Common myeloid progenitor, CD34-positive (primary cell): ENCODE measurements at regions not wholly inside any gene's neighbourhood (a gene's known extent, or its start where the extent isn't known, plus 50 kb on each side); places are given as distances from the start of the nearest gene placed in this dataset.

Source experiments
- CTCF ChIA-PET: fragments of 350-600 bp; sonication (Branson Sonifier 250); formaldehyde crosslinking; loops from one replicate; lab custom pipeline; 2021; ENCODE audit warnings: antibody characterized with exemption; lab: Charles Lee
- POLR2A ChIA-PET: fragments of 350-600 bp; sonication (Branson Sonifier 250); formaldehyde crosslinking; loops from one replicate; lab custom pipeline; 2021; ENCODE audit warnings: antibody characterized with exemption; lab: Charles Lee
- DNase-seq, 3 donors: peaks; one replicate each; pipeline versions ENCODE4 v3.0.0 to v3.0.0-alpha.2; 2013
- H3K27ac ChIP-seq, 2 experiments: 1 replicate in 1 of 2; 2 replicates in 1 of 2; pipeline ENCODE4 v1.7.0; 2013; ENCODE audit warnings: inconsistent platforms in 2 of 2, low read length in 2 of 2, mild to moderate bottlenecking in 2 of 2, low read depth in 1 of 2, moderate library complexity in 1 of 2; ENCODE audit not compliant: severe bottlenecking in 2 of 2, insufficient read depth in 1 of 2, poor library complexity in 1 of 2
- H3K27me3 ChIP-seq, 5 experiments: replicated peaks in 2 of 5; 1 replicate in 3 of 5; 2 replicates in 2 of 5; pipeline versions ENCODE4 v1.6.1 to v1.7.0; 2013; ENCODE audit warnings: low read length in 4 of 5, mild to moderate bottlenecking in 2 of 5, moderate library complexity in 2 of 5, inconsistent platforms in 1 of 5; ENCODE audit not compliant: insufficient read depth in 5 of 5, control insufficient read depth in 4 of 5
- H3K36me3 ChIP-seq, 4 experiments: 1 replicate in 2 of 4; 2 replicates in 2 of 4; pipeline versions ENCODE4 v1.6.1 to v1.7.0; 2013; ENCODE audit warnings: low read length in 3 of 4, control low read depth in 1 of 4, mild to moderate bottlenecking in 1 of 4; ENCODE audit not compliant: control insufficient read depth in 4 of 4, insufficient read depth in 4 of 4
- H3K4me1 ChIP-seq, 4 experiments: 1 replicate in 3 of 4; 2 replicates in 1 of 4; pipeline versions ENCODE4 v1.6.1 to v1.7.1; 2013; ENCODE audit warnings: low read length in 3 of 4, mild to moderate bottlenecking in 3 of 4, control low read depth in 1 of 4, inconsistent platforms in 1 of 4, moderate library complexity in 1 of 4; ENCODE audit not compliant: control insufficient read depth in 4 of 4, insufficient read depth in 4 of 4; ENCODE audit errors: control extremely low read depth in 1 of 4
- H3K4me3 ChIP-seq, 7 experiments: 1 replicate in 4 of 7; 2 replicates in 3 of 7; pipeline versions ENCODE4 v1.5.1 to v1.7.0; 2013; ENCODE audit warnings: mild to moderate bottlenecking in 7 of 7, low read length in 6 of 7, moderate library complexity in 6 of 7, inconsistent platforms in 2 of 7, low read depth in 2 of 7, control low read depth in 1 of 7; ENCODE audit not compliant: insufficient read depth in 4 of 7, control insufficient read depth in 1 of 7; ENCODE audit errors: extremely low read depth in 1 of 7
- H3K9me3 ChIP-seq, 5 experiments: 1 replicate in 4 of 5; 2 replicates in 1 of 5; pipeline versions ENCODE4 v1.6.1 to v1.7.1; 2013; ENCODE audit warnings: low read length in 4 of 5, mild to moderate bottlenecking in 2 of 5, inconsistent platforms in 1 of 5, low read depth in 1 of 5, moderate library complexity in 1 of 5; ENCODE audit not compliant: control insufficient read depth in 4 of 5, insufficient read depth in 2 of 5; ENCODE audit errors: control extremely low read depth in 1 of 5
- WGBS: methylation state at CpG from one replicate; pipeline ENCODE4 v1.1.5; 2013; ENCODE audit not compliant: insufficient coverage; 5-methylcytosine and 5-hydroxymethylcytosine counted together

GRCh38 chr12:90871726-90872096 lies 83.3 kb downstream of the CCER1 start:
- WGBS: no CpG with 5 or more reads among the region's 2 CpGs
- ChIA-PET POLR2A (no interaction called here), CTCF (no interaction called here)
- no peaks in the 10 kb centered on the region for H3K9me3 ChIP-seq
- H3K4me3 ChIP-seq: no peak overlapping the region
- H3K36me3 ChIP-seq: no peaks in the 10 kb centered on the region
- no peak for DNase-seq
- no peaks in the 10 kb centered on the region for H3K4me1 ChIP-seq
- no peaks in the 10 kb centered on the region for H3K27me3 ChIP-seq
- no peak overlapping the region for H3K27ac ChIP-seq

GRCh38 chr12:90870971-90871725 lies 83.8 kb downstream of the CCER1 start:
- no peaks in the 10 kb centered on the region for H3K27me3 ChIP-seq
- no peaks in the 10 kb centered on the region for H3K4me1 ChIP-seq
- H3K36me3 ChIP-seq: no peaks in the 10 kb centered on the region
- no peak overlapping the region for H3K27ac ChIP-seq
- ChIA-PET CTCF (no interaction called here), POLR2A (no interaction called here)
- no CpG with 5 or more reads among the region's 1 CpG for WGBS
- H3K4me3 ChIP-seq: no peak overlapping the region
- DNase-seq: no peak
- no peaks in the 10 kb centered on the region for H3K9me3 ChIP-seq

GRCh38 chr12:90868626-90869025 lies 86.3 kb downstream of the CCER1 start:
- WGBS: no CpG with 5 or more reads among the region's 1 CpG
- ChIA-PET CTCF (no interaction called here), POLR2A (no interaction called here)
- Histone ChIP-seq H3K4me1 (no peaks in the 10 kb centered on the region), H3K27me3 (no peaks in the 10 kb centered on the region), H3K36me3 (no peaks in the 10 kb centered on the region), H3K9me3 (peaks cover 0 to 2% (median 0%) of the 10 kb centered on the region in 5 experiments), H3K27ac (no peak overlapping the region), H3K4me3 (no peak overlapping the region)
- no peak for DNase-seq

GRCh38 chr12:90859591-90859990 lies 95.4 kb downstream of the CCER1 start:
- no peak overlapping the region for H3K4me3 ChIP-seq

GRCh38 chr12:90858252-90858651 lies 96.7 kb downstream of the CCER1 start:
- Histone ChIP-seq H3K9me3 (peaks cover 0 to 5% (median 0%) of the 10 kb centered on the region in 5 experiments), H3K27ac (no peak overlapping the region), H3K36me3 (no peaks in the 10 kb centered on the region), H3K27me3 (no peaks in the 10 kb centered on the region), H3K4me3 (no peak overlapping the region), H3K4me1 (no peaks in the 10 kb centered on the region)
- 17% methylated on average over 1 of the region's 2 CpGs for WGBS
- POLR2A ChIA-PET: interaction anchor here (0.5 kb wide), 1 partner anchor 160 kb away, joined by 3 read pairs; no protein-coding TSS in a partner anchor
- CTCF ChIA-PET: no interaction called here
- DNase-seq: no peak

More at GRCh38 chr12:90859591-90859990, 95.4 kb downstream of the CCER1 start:
- peaks cover 0 to 5% (median 0%) of the 10 kb centered on the region in 5 experiments for H3K9me3 ChIP-seq
- ChIA-PET POLR2A (no interaction called here), CTCF (no interaction called here)
- no peaks in the 10 kb centered on the region for H3K4me1 ChIP-seq
- no peaks in the 10 kb centered on the region for H3K27me3 ChIP-seq
- no peaks in the 10 kb centered on the region for H3K36me3 ChIP-seq
- no peak overlapping the region for H3K27ac ChIP-seq
- no peak for DNase-seq

- no peak overlapping the region for H3K4me3 ChIP-seq
- no peak overlapping the region for H3K27ac ChIP-seq
- POLR2A ChIA-PET: no interaction called here
- CTCF ChIA-PET: interaction anchor here (1.0 kb wide), 1 partner anchor 1312 kb away, joined by 4 read pairs; no protein-coding TSS in a partner anchor
- WGBS: 60% methylated on average over 1 of the region's 1 CpG
- no peaks in the 10 kb centered on the region for H3K9me3 ChIP-seq
- no peaks in the 10 kb centered on the region for H3K36me3 ChIP-seq
- no peaks in the 10 kb centered on the region for H3K27me3 ChIP-seq
- no peaks in the 10 kb centered on the region for H3K4me1 ChIP-seq
- no peak for DNase-seq
Observed at GRCh38 chr12:90855534-90855933, 99.4 kb downstream of the CCER1 start.

- no peaks in the 10 kb centered on the region for H3K27me3 ChIP-seq
- no peaks in the 10 kb centered on the region for H3K9me3 ChIP-seq
- H3K27ac ChIP-seq: no peak overlapping the region
- no peaks in the 10 kb centered on the region for H3K36me3 ChIP-seq
- H3K4me1 ChIP-seq: no peaks in the 10 kb centered on the region
- CTCF ChIA-PET: interaction anchor here (0.7 to 1.0 kb wide), 3 partner anchors 22 to 1872 kb away, joined by 3 read pairs; no protein-coding TSS in a partner anchor
- WGBS: 75% methylated on average over 1 of the region's 8 CpGs
- no peak overlapping the region for H3K4me3 ChIP-seq
- POLR2A ChIA-PET: no interaction called here
- peak; percentile 22 to 60 (median 58) for DNase-seq
Observed at GRCh38 chr12:90854136-90854689, 100.8 kb downstream of the CCER1 start.
